Breast epithelium (tissue), 4 donors: ENCODE measurements at regions not wholly inside any gene's neighbourhood (a gene's known extent, or its start where the extent isn't known, plus 50 kb on each side); places are given as distances from the start of the nearest gene placed in this dataset.

Experiments used
- DNase-seq, 2 donors: peaks; one replicate each; pipeline ENCODE4 v3.0.0-alpha.2; 2019; ENCODE audit warnings: low spot score in 2 of 2
- H3K27ac ChIP-seq, 2 donors: fragments of 200-600 bp; sonication (generic) in 1 of 2; one replicate each; pipeline ENCODE4 v1.5.1; 2016 to 2019; ENCODE audit warnings: mild to moderate bottlenecking in 1 of 2
- H3K27me3 ChIP-seq, 2 donors: fragments of 200-600 bp; sonication (generic) in 1 of 2; one replicate each; pipeline versions ENCODE4 v1.5.1 to v1.6.0; 2017 to 2019; ENCODE audit warnings: control low read depth in 1 of 2, mild to moderate bottlenecking in 1 of 2
- H3K36me3 ChIP-seq: fragments of 200-600 bp; one replicate; pipeline ENCODE4 v1.5.1; 2019
- H3K4me1 ChIP-seq, 2 donors: fragments of 200-600 bp; sonication (generic); one replicate each; pipeline ENCODE4 v1.5.1; 2016 to 2019; ENCODE audit warnings: control low read depth in 1 of 2
- H3K4me3 ChIP-seq, 3 donors: fragments of 200-600 bp; sonication (generic); 1 replicate in 2 of 3; 2 replicates in 1 of 3; pipeline ENCODE4 v1.5.1; 2016 to 2019; ENCODE audit warnings: mild to moderate bottlenecking in 3 of 3, moderate library complexity in 2 of 3
- H3K9me3 ChIP-seq, 2 donors: fragments of 200-600 bp; sonication (generic) in 1 of 2; one replicate each; pipeline ENCODE4 v1.5.1; 2016 to 2019; ENCODE audit warnings: control low read depth in 1 of 2
- CTCF ChIP-seq, 3 donors: fragments of 450-650 bp; IDR thresholded peaks; one replicate each; pipeline ENCODE4 v1.5.1; 2016 to 2017; ENCODE audit warnings: antibody characterized with exemption in 3 of 3, mild to moderate bottlenecking in 3 of 3, moderate library complexity in 3 of 3
- POLR2A ChIP-seq: fragments of 450-650 bp; IDR thresholded peaks from one replicate; pipeline ENCODE4 v1.6.1; 2016; ENCODE audit warnings: antibody characterized with exemption, mild to moderate bottlenecking, moderate library complexity
- POLR2AphosphoS5 ChIP-seq, 3 donors: sonication (generic); formaldehyde crosslinking; IDR thresholded peaks; one replicate each; pipeline ENCODE4 v1.6.1; 2017; ENCODE audit warnings: antibody characterized with exemption in 3 of 3
- intact Hi-C: fragments of 100-400 bp; cut with DNase I; formaldehyde crosslinking; loops from one replicate; pipeline ENCODE4 v1.15.1; 2023; ENCODE audit warnings: low total_unique reads

GRCh38 chr3:135310317-135310716 is 515.3 kb downstream of the EPHB1 start:
- no peak overlapping the region for H3K27ac ChIP-seq
- H3K36me3 ChIP-seq, result no peaks in the 10 kb centered on the region
- no peak overlapping the region for H3K4me3 ChIP-seq
- intact Hi-C loops, result no loop called here
- DNase-seq, result no peak
- no peaks in the 10 kb centered on the region for H3K27me3 ChIP-seq
- no peak for TF ChIP-seq POLR2AphosphoS5 (IDR thresholded peaks at IDR 0.05)
- TF ChIP-seq POLR2A, result no peak
- TF ChIP-seq CTCF (IDR thresholded peaks at IDR 0.05), result no peak
- no peaks in the 10 kb centered on the region for H3K4me1 ChIP-seq
- H3K9me3 ChIP-seq, result no peaks in the 10 kb centered on the region

- DNase-seq, result no peak
- no peak overlapping the region for H3K27ac ChIP-seq
- TF ChIP-seq CTCF (IDR thresholded peaks at IDR 0.05) (no peak), POLR2A (no peak), POLR2AphosphoS5 (IDR thresholded peaks at IDR 0.05) (no peak)
- H3K9me3 ChIP-seq, result no peaks in the 10 kb centered on the region
- no peaks in the 10 kb centered on the region for H3K4me1 ChIP-seq
- intact Hi-C loops, result no loop called here
- no peaks in the 10 kb centered on the region for H3K36me3 ChIP-seq
- no peaks in the 10 kb centered on the region for H3K27me3 ChIP-seq
- no peak overlapping the region for H3K4me3 ChIP-seq
Measured at GRCh38 chr3:135311699-135312098, 516.6 kb downstream of the EPHB1 start.

GRCh38 chr3:135314237-135314636 is 519.2 kb downstream of the EPHB1 start:
- no peak for TF ChIP-seq CTCF (IDR thresholded peaks at IDR 0.05)
- TF ChIP-seq POLR2AphosphoS5 (IDR thresholded peaks at IDR 0.05), result no peak
- no peak for TF ChIP-seq POLR2A
- Histone ChIP-seq H3K36me3 (no peaks in the 10 kb centered on the region), H3K9me3 (no peaks in the 10 kb centered on the region), H3K27me3 (no peaks in the 10 kb centered on the region), H3K4me3 (no peak overlapping the region), H3K27ac (no peak overlapping the region), H3K4me1 (no peaks in the 10 kb centered on the region)
- DNase-seq, result no peak
- intact Hi-C loops, result no loop called here

- Histone ChIP-seq H3K36me3 (no peaks in the 10 kb centered on the region), H3K27me3 (no peaks in the 10 kb centered on the region), H3K4me1 (no peaks in the 10 kb centered on the region), H3K4me3 (no peak overlapping the region), H3K27ac (no peak overlapping the region), H3K9me3 (no peaks in the 10 kb centered on the region)
- DNase-seq, result no peak
- TF ChIP-seq POLR2A, result no peak
- TF ChIP-seq CTCF (IDR thresholded peaks at IDR 0.05), result no peak
- TF ChIP-seq POLR2AphosphoS5 (IDR thresholded peaks at IDR 0.05), result no peak
- intact Hi-C loops, result no loop called here
Measured at GRCh38 chr3:135324301-135324700, 529.2 kb downstream of the EPHB1 start.

- peak in 1 of 2 donors; percentile 20 for DNase-seq
- H3K9me3 ChIP-seq, result no peaks in the 10 kb centered on the region
- TF ChIP-seq POLR2A, result no peak
- no peak for TF ChIP-seq POLR2AphosphoS5 (IDR thresholded peaks at IDR 0.05)
- TF ChIP-seq CTCF (IDR thresholded peaks at IDR 0.05), result no peak
- H3K4me3 ChIP-seq, result no peak overlapping the region
- H3K27me3 ChIP-seq, result no peaks in the 10 kb centered on the region
- intact Hi-C loops, result no loop called here
- no peaks in the 10 kb centered on the region for H3K36me3 ChIP-seq
- no peaks in the 10 kb centered on the region for H3K4me1 ChIP-seq
- H3K27ac ChIP-seq, result no peak overlapping the region
Measured at GRCh38 chr3:135325096-135325495, 530.0 kb downstream of the EPHB1 start.
